SJSA1 (cell line): ENCODE measurements at regions not wholly inside any gene's neighbourhood (a gene's known extent, or its start where the extent isn't known, plus 50 kb on each side); places are given as distances from the start of the nearest gene placed in this dataset.

Experiments used
- DNase-seq, 2 experiments: peaks; one replicate each; pipeline ENCODE4 v3.0.0-alpha.2; 2015 to 2020; ENCODE audit warnings: low spot score in 2 of 2, low read depth in 1 of 2
- H3K27ac ChIP-seq: fragments of 250-450 bp; sonication (Bioruptor Pico); 2 replicates; pipeline ENCODE4 v1.5.1; 2020; ENCODE audit warnings: mild to moderate bottlenecking, moderate library complexity
- H3K27me3 ChIP-seq: fragments of 250-450 bp; sonication (Bioruptor Pico); replicated peaks from 2 replicates; pipeline ENCODE4 v1.5.1; 2020; ENCODE audit warnings: mild to moderate bottlenecking, moderate library complexity
- H3K36me3 ChIP-seq: fragments of 250-450 bp; sonication (Bioruptor Pico); 2 replicates; pipeline ENCODE4 v1.5.1; 2020; ENCODE audit warnings: mild to moderate bottlenecking
- H3K4me1 ChIP-seq: fragments of 250-450 bp; sonication (Bioruptor Pico); replicated peaks from 2 replicates; pipeline ENCODE4 v1.6.1; 2021; ENCODE audit warnings: mild to moderate bottlenecking
- H3K4me3 ChIP-seq: fragments of 250-450 bp; sonication (Bioruptor Pico); 2 replicates; pipeline ENCODE4 v1.5.1; 2020; ENCODE audit warnings: mild to moderate bottlenecking
- H3K9me3 ChIP-seq: fragments of 250-450 bp; sonication (Bioruptor Pico); replicated peaks from 2 replicates; pipeline ENCODE4 v1.5.1; 2020; ENCODE audit warnings: mild to moderate bottlenecking

DNA sequence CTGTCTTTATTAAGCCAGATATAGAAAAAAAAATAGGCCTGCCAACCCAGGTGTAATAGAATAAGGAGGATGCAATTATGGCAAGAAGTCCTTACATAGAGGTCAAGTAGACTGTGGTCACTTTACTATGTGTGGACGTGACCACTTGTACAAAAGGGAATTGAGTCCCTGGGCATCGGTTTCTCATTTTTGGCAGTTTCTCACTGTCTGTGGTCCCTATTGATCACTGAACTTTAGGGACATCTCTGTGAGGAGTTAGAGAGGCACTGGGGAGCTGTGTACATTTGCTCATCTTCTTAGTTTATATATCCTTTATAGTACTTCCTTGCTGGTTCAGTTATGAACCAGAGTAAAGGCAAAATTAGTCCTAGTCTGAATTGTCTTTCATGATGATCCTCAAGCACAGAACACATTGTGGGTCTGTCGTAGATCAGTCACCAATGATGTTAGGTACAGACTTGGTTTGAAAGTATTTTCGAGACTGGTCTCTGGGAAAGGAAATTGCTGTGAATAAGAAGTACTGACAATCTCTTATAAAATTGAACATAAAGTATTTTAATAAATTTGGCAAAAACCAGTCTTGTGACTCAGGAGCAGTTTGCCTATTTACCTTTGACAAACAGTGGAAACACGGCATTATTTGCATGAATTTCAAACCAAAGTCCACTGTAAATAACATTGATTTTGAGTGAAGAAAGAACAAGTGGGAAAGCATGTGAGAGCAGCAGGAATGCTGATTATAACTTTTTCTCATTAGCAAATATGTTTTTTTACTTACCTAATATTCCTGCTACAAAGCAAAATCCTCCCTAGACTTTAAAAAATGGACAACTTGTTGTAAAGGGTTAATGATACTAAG lies 218.9 kb upstream of the DPH6 start:
- DNase-seq: no peak
- Histone ChIP-seq H3K4me3 (no peak overlapping the region), H3K4me1 (no peaks in the 10 kb centered on the region), H3K27ac (no peak overlapping the region), H3K27me3 (no peaks in the 10 kb centered on the region; the same call in 1 of the 2 replicates), H3K9me3 (no peaks in the 10 kb centered on the region), H3K36me3 (no peaks in the 10 kb centered on the region)

DNA sequence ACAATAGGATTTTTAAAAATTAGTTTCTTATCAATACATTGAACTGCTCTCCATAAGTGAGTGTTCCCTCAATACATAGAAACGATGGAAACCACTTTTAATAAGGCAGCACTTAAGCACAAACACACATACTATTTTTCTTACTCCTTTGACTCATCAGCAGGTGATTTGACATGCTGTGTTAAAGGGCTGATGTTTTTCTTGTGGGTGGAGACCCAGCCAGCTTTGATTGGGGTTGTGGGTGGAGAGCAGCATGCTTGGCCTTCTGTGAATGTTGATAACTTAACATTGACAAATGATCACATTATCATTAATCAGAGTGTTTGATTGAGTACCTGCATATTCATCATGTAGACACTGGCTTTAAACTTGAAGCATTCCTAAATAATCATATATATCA lies 223.0 kb upstream of the DPH6 start:
- H3K4me3 ChIP-seq: no peak overlapping the region
- H3K27me3 ChIP-seq: no peaks in the 10 kb centered on the region; the same call in 1 of the 2 replicates
- no peak for DNase-seq
- H3K36me3 ChIP-seq: no peaks in the 10 kb centered on the region
- H3K9me3 ChIP-seq: no peaks in the 10 kb centered on the region
- no peaks in the 10 kb centered on the region for H3K4me1 ChIP-seq
- no peak overlapping the region for H3K27ac ChIP-seq

DNA sequence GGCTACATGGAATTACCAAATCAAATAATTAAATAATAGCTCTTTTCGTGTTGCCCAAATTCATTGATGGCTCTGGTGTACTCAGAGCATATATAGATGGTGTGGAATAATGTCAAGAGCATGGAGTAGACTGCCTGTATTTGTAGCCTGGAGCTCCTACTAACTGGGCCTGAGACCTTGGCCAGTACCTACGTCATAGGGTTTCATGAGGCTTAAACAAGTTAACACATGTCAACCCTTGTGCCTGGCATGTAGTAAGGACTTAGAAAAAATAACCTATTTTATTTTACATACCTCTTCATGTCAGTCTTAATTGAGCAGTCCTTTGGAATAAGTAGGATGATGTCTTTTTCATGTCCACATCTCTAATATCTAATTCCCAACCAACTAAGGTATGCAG lies 223.7 kb upstream of the DPH6 start:
- DNase-seq: no peak
- H3K4me3 ChIP-seq: no peak overlapping the region
- no peaks in the 10 kb centered on the region for H3K36me3 ChIP-seq

DNA sequence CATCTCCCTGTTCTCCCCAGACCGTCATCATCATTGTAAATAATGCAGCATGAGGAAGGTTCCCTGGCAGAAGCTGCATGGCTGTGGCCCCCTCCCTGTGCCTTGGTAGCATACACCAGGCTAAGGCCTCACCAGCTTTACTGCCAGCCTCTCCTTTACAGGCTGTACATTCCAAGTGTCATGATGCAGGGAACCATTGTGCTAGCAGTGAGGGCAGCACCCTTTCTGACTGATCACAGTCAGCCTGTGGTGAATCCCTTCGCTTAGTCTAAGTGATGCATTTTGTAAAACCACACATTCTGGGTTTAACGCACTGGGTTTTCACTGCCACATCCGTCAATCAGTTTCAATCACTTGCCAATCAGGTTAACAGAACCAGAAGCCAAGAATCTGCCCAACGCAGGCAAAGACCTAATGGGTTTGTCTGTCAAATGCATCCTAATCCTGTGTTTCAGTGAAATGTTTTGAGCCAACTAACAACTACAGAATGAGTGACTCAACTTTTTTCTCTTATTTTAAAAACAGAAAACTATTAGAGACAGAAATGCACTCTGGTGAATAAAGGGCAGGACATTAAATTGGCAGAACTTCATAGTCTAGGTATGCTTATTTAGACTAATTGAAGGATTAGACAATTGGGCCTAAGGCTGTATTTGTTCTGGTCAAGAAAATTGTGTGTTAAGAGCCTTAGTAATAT lies 225.9 kb upstream of the DPH6 start:
- H3K4me1 ChIP-seq: no peaks in the 10 kb centered on the region
- no peak overlapping the region for H3K4me3 ChIP-seq
- no peaks in the 10 kb centered on the region for H3K9me3 ChIP-seq
- no peak overlapping the region for H3K27ac ChIP-seq
- no peaks in the 10 kb centered on the region for H3K27me3 ChIP-seq
- no peaks in the 10 kb centered on the region for H3K36me3 ChIP-seq
- DNase-seq: no peak

More for the DNA sequence above, 223.7 kb upstream of the DPH6 start:
- no peak overlapping the region for H3K27ac ChIP-seq
- H3K27me3 ChIP-seq: no peaks in the 10 kb centered on the region; the same call in 1 of the 2 replicates
- H3K4me1 ChIP-seq: no peaks in the 10 kb centered on the region
- no peaks in the 10 kb centered on the region for H3K9me3 ChIP-seq

DNA sequence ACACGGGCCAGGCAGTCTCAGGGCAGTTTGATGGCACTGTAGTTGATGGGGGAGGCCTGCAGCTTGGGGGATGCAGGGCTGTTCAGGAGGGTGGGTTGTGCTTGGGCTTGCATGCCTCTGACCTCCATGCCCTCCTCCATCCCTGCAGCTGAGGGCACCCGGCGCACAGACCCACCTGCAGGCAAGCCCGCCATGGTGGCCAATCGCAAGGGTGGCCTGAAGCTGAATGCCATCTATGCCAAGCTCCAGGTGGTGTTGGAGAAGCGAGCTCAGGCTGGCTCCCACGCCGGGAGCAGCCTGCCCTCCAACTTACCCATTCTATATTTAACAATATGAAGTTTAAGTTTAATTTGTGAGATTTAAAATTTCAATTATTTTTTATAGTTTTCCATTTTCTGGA lies 228.7 kb upstream of the DPH6 start:
- no peaks in the 10 kb centered on the region for H3K36me3 ChIP-seq
- no peaks in the 10 kb centered on the region for H3K9me3 ChIP-seq
- H3K4me3 ChIP-seq: no peak overlapping the region
- H3K27me3 ChIP-seq: no peaks in the 10 kb centered on the region
- no peaks in the 10 kb centered on the region for H3K4me1 ChIP-seq
- no peak for DNase-seq
- H3K27ac ChIP-seq: no peak overlapping the region

DNA sequence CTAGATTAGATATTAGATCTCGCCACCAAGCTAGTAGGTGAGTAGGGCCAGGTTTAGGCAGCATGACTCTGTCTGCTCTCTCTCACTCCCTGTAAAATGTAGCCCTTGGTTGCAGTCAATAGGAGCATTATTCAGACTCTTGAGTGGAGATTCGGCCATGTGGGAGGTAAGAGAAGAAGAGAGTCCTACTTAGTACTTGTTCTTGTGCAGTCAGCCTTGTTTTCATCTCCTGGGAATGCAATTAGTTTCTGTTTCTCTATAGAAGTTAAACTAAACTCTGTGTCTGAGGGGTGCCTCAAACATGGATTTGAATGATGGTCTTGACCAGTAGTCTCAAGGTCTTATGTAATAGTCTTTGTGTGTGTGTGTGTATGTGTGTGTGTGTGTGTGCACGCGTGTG lies 229.5 kb upstream of the DPH6 start:
- H3K27me3 ChIP-seq: no peaks in the 10 kb centered on the region
- H3K27ac ChIP-seq: no peak overlapping the region
- no peak for DNase-seq
- H3K36me3 ChIP-seq: no peaks in the 10 kb centered on the region
- no peaks in the 10 kb centered on the region for H3K4me1 ChIP-seq
- no peaks in the 10 kb centered on the region for H3K9me3 ChIP-seq
- H3K4me3 ChIP-seq: no peak overlapping the region

DNA sequence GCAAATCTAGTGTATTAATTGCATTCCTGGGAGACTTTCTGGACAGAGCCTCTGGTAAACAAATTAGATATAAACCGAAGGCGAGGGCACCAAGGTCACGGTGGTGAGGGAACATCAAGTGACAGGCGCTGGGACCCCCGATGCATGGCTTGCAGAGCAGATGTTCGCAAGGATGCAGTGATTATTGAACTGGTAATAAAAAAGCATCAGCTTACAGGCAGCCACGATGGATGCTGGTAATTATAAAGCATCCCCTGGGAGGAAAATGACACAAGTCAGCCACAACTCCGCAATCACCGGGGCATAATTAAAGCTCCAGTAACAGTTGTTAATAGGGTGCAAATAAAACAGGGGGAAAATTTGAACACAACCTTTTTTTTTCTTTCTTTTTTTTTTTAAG lies 231.1 kb upstream of the DPH6 start:
- DNase-seq: no peak
- H3K27ac ChIP-seq: no peak overlapping the region
- no peaks in the 10 kb centered on the region for H3K36me3 ChIP-seq
- no peaks in the 10 kb centered on the region for H3K9me3 ChIP-seq
- H3K4me1 ChIP-seq: no peaks in the 10 kb centered on the region
- no peaks in the 10 kb centered on the region for H3K27me3 ChIP-seq
- H3K4me3 ChIP-seq: no peak overlapping the region

DNA sequence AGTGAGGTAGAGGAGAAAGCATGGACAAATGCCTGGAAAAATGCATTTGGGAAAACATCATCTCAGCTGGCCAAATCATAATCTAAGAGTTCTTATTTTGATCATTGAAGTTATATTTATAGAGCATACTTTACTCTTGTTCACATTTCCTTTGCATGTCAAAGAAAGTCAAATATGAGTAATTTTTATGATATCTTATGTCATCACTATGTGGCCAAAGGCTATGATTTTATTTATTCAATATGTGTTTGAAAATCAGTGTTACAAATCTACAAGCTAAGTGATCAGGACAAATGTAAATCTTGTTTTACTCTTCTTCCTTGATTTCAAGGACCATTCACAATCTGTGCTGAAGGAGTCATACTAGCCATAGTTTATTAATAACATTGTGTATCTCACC lies 237.2 kb upstream of the DPH6 start:
- H3K27me3 ChIP-seq: no peaks in the 10 kb centered on the region
- H3K36me3 ChIP-seq: no peaks in the 10 kb centered on the region
- H3K9me3 ChIP-seq: no peaks in the 10 kb centered on the region
- DNase-seq: no peak
- H3K27ac ChIP-seq: no peak overlapping the region
- H3K4me3 ChIP-seq: no peak overlapping the region
- H3K4me1 ChIP-seq: no peaks in the 10 kb centered on the region

DNA sequence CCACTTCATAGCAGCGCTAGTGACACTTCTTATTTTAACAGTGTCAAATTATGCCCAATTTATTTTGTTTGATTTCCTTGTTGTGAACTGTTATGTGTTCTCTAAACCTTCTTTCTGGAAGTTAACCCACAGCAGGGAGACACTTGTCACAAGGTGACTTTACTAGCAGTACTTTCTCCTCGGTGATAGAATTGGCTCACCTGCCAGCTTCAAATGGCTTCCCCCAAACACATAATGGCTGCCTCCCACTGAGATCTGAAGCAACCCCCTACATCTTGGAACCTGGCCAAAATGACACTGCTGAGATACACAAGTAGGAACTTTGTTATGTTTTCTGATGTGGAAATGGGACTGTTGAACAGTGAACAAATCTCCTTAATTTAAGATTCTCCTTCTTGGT lies 238.8 kb upstream of the DPH6 start:
- no peak overlapping the region for H3K27ac ChIP-seq
- DNase-seq: no peak
- H3K4me1 ChIP-seq: no peaks in the 10 kb centered on the region
- no peak overlapping the region for H3K4me3 ChIP-seq
- H3K36me3 ChIP-seq: no peaks in the 10 kb centered on the region
- H3K27me3 ChIP-seq: no peaks in the 10 kb centered on the region
- no peaks in the 10 kb centered on the region for H3K9me3 ChIP-seq

DNA sequence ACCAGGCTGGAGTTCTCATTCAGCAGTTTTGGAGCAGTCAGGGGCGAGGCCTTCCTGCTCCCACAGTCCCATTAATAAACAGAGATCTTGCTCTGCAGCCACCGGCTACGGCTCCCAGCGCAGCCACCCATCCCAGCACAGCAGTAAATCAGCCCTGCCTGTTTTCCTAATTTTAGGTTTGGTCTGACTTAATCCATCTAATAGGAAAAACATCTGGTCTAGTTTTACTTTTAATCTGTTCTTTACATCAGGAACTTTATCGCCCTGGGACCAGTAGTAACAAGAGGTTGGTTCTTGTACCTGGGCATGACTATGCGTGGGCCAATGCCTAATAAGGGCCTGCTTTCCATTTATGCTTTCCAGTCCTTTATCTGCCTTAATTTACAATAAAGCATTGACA lies 264.0 kb upstream of the DPH6 start:
- H3K4me1 ChIP-seq: no peaks in the 10 kb centered on the region
- no peak overlapping the region for H3K27ac ChIP-seq
- no peaks in the 10 kb centered on the region for H3K27me3 ChIP-seq
- H3K9me3 ChIP-seq: no peaks in the 10 kb centered on the region
- no peaks in the 10 kb centered on the region for H3K36me3 ChIP-seq
- H3K4me3 ChIP-seq: no peak overlapping the region
- DNase-seq: no peak

DNA sequence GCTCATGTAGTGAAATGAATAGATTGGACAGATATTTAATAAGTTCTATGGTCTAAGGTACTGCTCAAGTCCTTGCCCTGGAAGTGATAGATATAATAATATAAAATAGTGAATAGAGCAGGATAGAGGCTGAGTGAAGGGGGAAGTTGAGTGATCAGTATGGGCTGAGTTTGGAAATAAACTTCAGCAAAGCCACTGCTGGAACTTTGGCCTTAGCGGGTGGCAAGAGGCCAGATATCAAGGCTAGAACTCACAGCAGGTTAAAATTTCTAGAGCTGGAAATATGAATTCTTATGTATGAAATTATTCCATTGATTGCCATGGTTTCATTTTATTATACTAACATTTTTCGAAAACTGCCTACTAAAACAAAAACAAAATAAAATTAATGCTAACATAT lies 267.6 kb upstream of the DPH6 start:
- no peaks in the 10 kb centered on the region for H3K4me1 ChIP-seq
- no peaks in the 10 kb centered on the region for H3K27me3 ChIP-seq
- no peak overlapping the region for H3K27ac ChIP-seq
- H3K36me3 ChIP-seq: no peaks in the 10 kb centered on the region
- H3K9me3 ChIP-seq: no peaks in the 10 kb centered on the region
- no peak overlapping the region for H3K4me3 ChIP-seq
- DNase-seq: no peak

DNA sequence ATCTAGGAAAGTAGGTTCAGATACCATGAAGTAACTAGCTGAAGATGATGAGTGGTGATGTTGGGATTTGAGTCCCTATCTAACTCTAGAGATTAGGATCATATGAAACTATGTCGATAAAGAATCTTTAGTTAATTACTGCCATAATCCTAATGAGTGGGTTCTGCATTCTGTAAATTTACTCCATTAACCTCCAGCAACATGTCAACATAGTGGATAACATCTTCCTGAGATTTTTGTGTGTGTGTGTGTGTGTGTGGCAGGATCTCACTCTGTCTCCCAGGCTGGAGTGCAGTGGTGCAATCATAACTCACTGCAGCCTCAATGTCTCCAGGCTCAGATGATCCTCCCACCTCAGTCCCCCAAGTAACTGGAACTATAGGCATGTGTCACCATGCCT lies 272.9 kb upstream of the DPH6 start:
- Histone ChIP-seq H3K27me3 (no peaks in the 10 kb centered on the region), H3K36me3 (no peaks in the 10 kb centered on the region), H3K27ac (no peak overlapping the region), H3K4me3 (no peak overlapping the region), H3K4me1 (no peaks in the 10 kb centered on the region), H3K9me3 (no peaks in the 10 kb centered on the region)
- DNase-seq: no peak

DNA sequence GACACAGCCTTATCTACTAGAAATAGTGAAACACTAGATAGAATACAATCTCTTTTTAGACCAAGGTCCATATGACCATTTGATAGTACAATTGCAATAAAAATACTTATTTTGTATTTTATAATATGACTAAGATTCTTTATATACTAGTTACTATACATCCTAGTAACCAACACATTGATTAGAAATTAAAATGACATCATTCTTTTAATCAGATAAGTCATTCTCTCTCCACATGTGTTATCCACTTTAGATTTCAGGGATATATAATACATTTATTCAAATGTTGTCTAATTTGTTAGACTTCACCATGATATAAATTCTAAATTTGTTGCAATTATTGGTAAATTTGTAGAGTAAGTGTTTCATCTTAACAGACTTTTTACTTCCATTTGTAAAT lies 276.2 kb upstream of the DPH6 start:
- H3K9me3 ChIP-seq: no peaks in the 10 kb centered on the region
- H3K36me3 ChIP-seq: no peaks in the 10 kb centered on the region
- no peak overlapping the region for H3K4me3 ChIP-seq
- H3K4me1 ChIP-seq: no peaks in the 10 kb centered on the region
- H3K27ac ChIP-seq: no peak overlapping the region
- no peaks in the 10 kb centered on the region for H3K27me3 ChIP-seq
- DNase-seq: no peak

DNA sequence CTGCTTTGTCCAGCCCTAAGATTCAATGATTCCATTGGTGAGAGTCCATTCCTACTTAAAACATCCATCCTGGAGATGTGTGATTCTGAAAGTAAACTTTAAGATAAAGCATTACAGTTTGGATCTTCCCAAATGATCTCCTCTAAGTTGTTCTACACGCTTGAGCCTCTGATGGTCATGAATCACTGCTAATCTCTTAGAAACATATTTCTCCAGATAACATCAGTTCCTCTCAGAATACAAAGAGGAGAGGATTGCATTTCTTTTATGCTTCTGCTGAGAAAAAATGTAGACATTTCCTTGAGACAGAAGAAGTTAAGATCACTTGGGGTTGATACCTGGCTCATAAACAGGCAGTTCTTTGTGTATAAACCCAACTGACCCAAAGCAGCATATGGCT lies 281.2 kb upstream of the DPH6 start:
- Histone ChIP-seq H3K36me3 (no peaks in the 10 kb centered on the region), H3K27me3 (no peaks in the 10 kb centered on the region), H3K4me1 (no peaks in the 10 kb centered on the region), H3K27ac (no peak overlapping the region), H3K4me3 (no peak overlapping the region), H3K9me3 (no peaks in the 10 kb centered on the region)
- DNase-seq: no peak
